ENCODE measurements at regions not wholly inside any gene's neighbourhood (a gene's known extent, or its start where the extent isn't known, plus 50 kb on each side); places are given as distances from the start of the nearest gene placed in this dataset.

DNA sequence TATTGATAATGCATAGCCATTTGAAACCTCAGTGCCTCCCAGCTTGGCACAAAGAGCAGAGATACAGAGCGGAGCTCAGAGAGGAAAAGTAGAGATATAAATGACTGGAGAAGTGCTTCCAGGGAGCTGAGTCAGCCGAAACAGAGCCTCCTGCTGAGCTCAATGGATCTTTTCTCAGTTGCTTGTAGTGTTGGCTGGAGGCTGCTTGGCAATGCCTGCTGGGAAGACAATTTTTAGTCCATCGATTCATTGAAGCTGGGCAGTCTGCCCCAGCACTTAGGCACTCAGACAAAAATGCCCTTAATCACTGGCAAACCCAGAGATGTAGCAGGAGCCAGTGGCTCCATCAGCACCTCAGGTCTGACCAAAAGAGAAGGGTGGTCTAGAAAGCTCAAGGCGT is 81.3 kb upstream of the SETBP1 start:
- no peaks in the 10 kb centered on the region for H3K36me3 ChIP-seq (ENCODE audit: control insufficient read depth in 1 of 2, insufficient read depth in 2 of 2, low read length in 1 of 2)
- peak; percentile 65 to 79 for DNase-seq
- 4 to 7% methylated on average over 4 of the region's 4 CpGs for WGBS, 2 donors
- intact Hi-C loops (cut with DNase I), result loop anchor here (5.0 to 10.0 kb wide), 4 partner anchors 62 to 655 kb away; no protein-coding TSS in a partner anchor
- no peak overlapping the region for H3K4me3 ChIP-seq (ENCODE audit: low read length in 2 of 2)
- no peaks in the 10 kb centered on the region for H3K9me3 ChIP-seq (ENCODE audit: control insufficient read depth, low read length)
- ATAC-seq (ENCODE audit: low FRiP score), result peak; percentile 85
- H3K4me1 ChIP-seq (ENCODE audit: control insufficient read depth in 1 of 2, insufficient read depth in 2 of 2, low read length in 2 of 2), result peaks cover 0 to 4% of the 10 kb centered on the region in 2 donors
- H3K27me3 ChIP-seq (ENCODE audit: control insufficient read depth in 1 of 2, insufficient read depth in 2 of 2, low read length in 1 of 2), result no peaks in the 10 kb centered on the region
- H3K27ac ChIP-seq (ENCODE audit: low read depth in 1 of 2, low read length in 2 of 2), result peak overlapping the region; percentile 44 to 83

- no peak for DNase-seq
- intact Hi-C loops (cut with DNase I), result no loop called here
- Histone ChIP-seq H3K4me1 (ENCODE audit: control insufficient read depth in 1 of 2, insufficient read depth in 2 of 2, low read length in 2 of 2) (peaks cover 0 to 4% of the 10 kb centered on the region in 2 donors), H3K36me3 (ENCODE audit: control insufficient read depth in 1 of 2, insufficient read depth in 2 of 2, low read length in 1 of 2) (no peaks in the 10 kb centered on the region), H3K9me3 (ENCODE audit: control insufficient read depth, low read length) (no peaks in the 10 kb centered on the region), H3K27me3 (ENCODE audit: control insufficient read depth in 1 of 2, insufficient read depth in 2 of 2, low read length in 1 of 2) (no peaks in the 10 kb centered on the region), H3K27ac (ENCODE audit: low read depth in 1 of 2, low read length in 2 of 2) (no peak overlapping the region), H3K4me3 (ENCODE audit: low read length in 2 of 2) (no peak overlapping the region)
- no peak for ATAC-seq (ENCODE audit: low FRiP score)
Measured at GRCh38 chr18:44601447-44601846, 79.2 kb upstream of the SETBP1 start.

GRCh38 chr18:44602380-44602779 is 78.3 kb upstream of the SETBP1 start:
- intact Hi-C loops (cut with DNase I), result no loop called here
- 77 to 96% methylated on average over 2 of the region's 2 CpGs for WGBS, 2 donors
- no peak overlapping the region for H3K27ac ChIP-seq (ENCODE audit: low read depth in 1 of 2, low read length in 2 of 2)
- no peaks in the 10 kb centered on the region for H3K9me3 ChIP-seq (ENCODE audit: control insufficient read depth, low read length)
- H3K4me3 ChIP-seq (ENCODE audit: low read length in 2 of 2), result no peak overlapping the region
- no peaks in the 10 kb centered on the region for H3K27me3 ChIP-seq (ENCODE audit: control insufficient read depth in 1 of 2, insufficient read depth in 2 of 2, low read length in 1 of 2)
- DNase-seq (no peak), ATAC-seq (ENCODE audit: low FRiP score) (no peak)
- H3K36me3 ChIP-seq (ENCODE audit: control insufficient read depth in 1 of 2, insufficient read depth in 2 of 2, low read length in 1 of 2), result no peaks in the 10 kb centered on the region
- peaks cover 0 to 4% of the 10 kb centered on the region in 2 donors for H3K4me1 ChIP-seq (ENCODE audit: control insufficient read depth in 1 of 2, insufficient read depth in 2 of 2, low read length in 2 of 2)

GRCh38 chr18:44602845-44603244 is 77.8 kb upstream of the SETBP1 start:
- DNase-seq (no peak), ATAC-seq (ENCODE audit: low FRiP score) (no peak)
- WGBS, 2 donors, result 90 to 96% methylated on average over 1 of the region's 1 CpG
- Histone ChIP-seq H3K4me3 (ENCODE audit: low read length in 2 of 2) (no peak overlapping the region), H3K36me3 (ENCODE audit: control insufficient read depth in 1 of 2, insufficient read depth in 2 of 2, low read length in 1 of 2) (no peaks in the 10 kb centered on the region), H3K27ac (ENCODE audit: low read depth in 1 of 2, low read length in 2 of 2) (no peak overlapping the region), H3K27me3 (ENCODE audit: control insufficient read depth in 1 of 2, insufficient read depth in 2 of 2, low read length in 1 of 2) (no peaks in the 10 kb centered on the region), H3K9me3 (ENCODE audit: control insufficient read depth, low read length) (no peaks in the 10 kb centered on the region), H3K4me1 (ENCODE audit: control insufficient read depth in 1 of 2, insufficient read depth in 2 of 2, low read length in 2 of 2) (peaks cover 0 to 1% of the 10 kb centered on the region in 2 donors)
- intact Hi-C loops (cut with DNase I), result no loop called here

DNA sequence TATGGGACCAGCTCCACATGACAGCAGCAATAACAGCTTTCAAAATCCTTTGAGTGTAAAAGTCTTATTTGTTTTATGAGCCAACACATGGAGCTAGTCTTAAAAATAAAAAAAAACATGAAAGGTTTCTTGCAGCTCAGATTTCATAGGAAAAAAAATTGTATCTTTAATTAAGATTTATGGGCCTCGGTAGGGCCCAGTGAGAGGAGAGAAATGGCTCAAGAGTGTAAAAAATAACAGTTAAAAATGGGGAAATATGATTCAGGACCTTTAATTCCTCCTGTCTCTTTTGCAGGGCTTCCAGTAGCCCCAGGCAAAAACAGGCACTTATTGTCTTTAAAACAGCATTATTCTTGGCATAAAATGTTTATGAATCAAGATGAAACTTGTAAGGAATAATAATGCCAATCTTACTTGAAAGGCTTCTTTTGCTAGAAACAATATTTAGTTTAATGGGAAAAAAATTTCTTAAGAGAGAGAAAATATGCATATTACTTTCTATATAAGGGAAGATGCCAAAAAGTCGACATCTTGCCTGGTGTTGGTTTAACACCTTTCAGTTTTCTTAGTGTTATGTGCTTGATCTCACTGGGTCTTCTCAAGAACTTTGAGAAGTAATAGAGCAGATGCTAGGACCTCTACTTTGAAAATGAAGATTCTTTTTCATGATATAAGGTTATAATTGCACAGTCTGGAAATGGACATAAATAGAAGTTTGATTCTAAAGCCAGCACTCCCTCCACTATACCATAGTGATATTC is 71.3 kb upstream of the SETBP1 start:
- no peak overlapping the region for H3K4me3 ChIP-seq (ENCODE audit: low read length in 2 of 2)
- no peak overlapping the region for H3K27ac ChIP-seq (ENCODE audit: low read depth in 1 of 2, low read length in 2 of 2)
- no peaks in the 10 kb centered on the region for H3K27me3 ChIP-seq (ENCODE audit: control insufficient read depth in 1 of 2, insufficient read depth in 2 of 2, low read length in 1 of 2)
- intact Hi-C loops (cut with DNase I), result no loop called here
- no peaks in the 10 kb centered on the region for H3K9me3 ChIP-seq (ENCODE audit: control insufficient read depth, low read length)
- DNase-seq, result no peak
- no peaks in the 10 kb centered on the region for H3K36me3 ChIP-seq (ENCODE audit: control insufficient read depth in 1 of 2, insufficient read depth in 2 of 2, low read length in 1 of 2)
- no peak for ATAC-seq (ENCODE audit: low FRiP score)
- 35 to 45% methylated on average over 2 of the region's 2 CpGs for WGBS, 2 donors
- no peaks in the 10 kb centered on the region for H3K4me1 ChIP-seq (ENCODE audit: control insufficient read depth in 1 of 2, insufficient read depth in 2 of 2, low read length in 2 of 2)

DNA sequence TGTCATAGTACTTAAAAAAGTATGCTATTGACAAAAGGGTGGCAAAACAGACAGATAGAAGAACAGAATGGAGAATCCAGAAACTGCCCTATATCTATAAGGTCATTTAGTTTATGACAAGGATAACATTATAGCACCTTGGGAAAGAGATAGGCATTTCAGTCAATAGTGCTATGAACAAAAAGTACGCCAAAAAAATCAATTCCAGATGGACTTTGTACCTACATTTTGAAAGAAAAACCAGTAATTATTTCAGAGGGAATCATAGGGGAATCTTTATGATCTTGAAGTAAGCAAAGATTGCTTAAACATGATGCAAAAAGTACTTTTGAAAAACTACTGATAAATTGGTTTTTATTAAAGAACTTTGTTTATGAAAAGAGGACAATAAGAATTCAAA is 59.9 kb upstream of the SETBP1 start:
- whole genome bisulfite sequencing, 2 donors, result 70 to 82% methylated on average over 1 of the region's 1 CpG
- intact Hi-C loops (cut with DNase I), result no loop called here
- Histone ChIP-seq H3K36me3 (ENCODE audit: control insufficient read depth in 1 of 2, insufficient read depth in 2 of 2, low read length in 1 of 2) (no peaks in the 10 kb centered on the region), H3K4me1 (ENCODE audit: control insufficient read depth in 1 of 2, insufficient read depth in 2 of 2, low read length in 2 of 2) (no peaks in the 10 kb centered on the region), H3K27me3 (ENCODE audit: control insufficient read depth in 1 of 2, insufficient read depth in 2 of 2, low read length in 1 of 2) (no peaks in the 10 kb centered on the region), H3K4me3 (ENCODE audit: low read length in 2 of 2) (no peak overlapping the region), H3K27ac (ENCODE audit: low read depth in 1 of 2, low read length in 2 of 2) (no peak overlapping the region), H3K9me3 (ENCODE audit: control insufficient read depth, low read length) (no peaks in the 10 kb centered on the region)
- ATAC-seq (ENCODE audit: low FRiP score) (no peak), DNase-seq (no peak)

DNA sequence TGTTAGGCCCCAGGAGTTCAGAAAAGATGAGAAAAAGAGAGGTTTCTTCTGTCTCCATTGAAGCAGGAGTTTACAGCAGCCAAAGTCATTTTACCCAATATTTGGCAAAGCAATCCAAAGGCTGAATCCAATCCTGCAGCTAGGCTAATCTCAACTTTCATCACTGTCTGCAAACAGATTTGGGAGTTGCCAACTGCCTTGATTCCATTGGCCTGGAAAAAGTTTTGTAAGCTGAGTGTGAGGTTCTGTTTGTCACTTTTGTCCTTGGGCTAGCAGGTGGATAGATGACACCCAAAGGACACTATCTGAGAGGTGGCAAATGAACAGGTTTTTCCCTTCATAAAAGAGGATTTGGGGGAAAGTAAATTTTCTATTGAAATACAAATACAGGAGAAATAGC is 56.6 kb upstream of the SETBP1 start:
- Histone ChIP-seq H3K4me3 (ENCODE audit: low read length in 2 of 2) (no peak overlapping the region), H3K27me3 (ENCODE audit: control insufficient read depth in 1 of 2, insufficient read depth in 2 of 2, low read length in 1 of 2) (no peaks in the 10 kb centered on the region)
- ATAC-seq (ENCODE audit: low FRiP score), result no peak

DNA sequence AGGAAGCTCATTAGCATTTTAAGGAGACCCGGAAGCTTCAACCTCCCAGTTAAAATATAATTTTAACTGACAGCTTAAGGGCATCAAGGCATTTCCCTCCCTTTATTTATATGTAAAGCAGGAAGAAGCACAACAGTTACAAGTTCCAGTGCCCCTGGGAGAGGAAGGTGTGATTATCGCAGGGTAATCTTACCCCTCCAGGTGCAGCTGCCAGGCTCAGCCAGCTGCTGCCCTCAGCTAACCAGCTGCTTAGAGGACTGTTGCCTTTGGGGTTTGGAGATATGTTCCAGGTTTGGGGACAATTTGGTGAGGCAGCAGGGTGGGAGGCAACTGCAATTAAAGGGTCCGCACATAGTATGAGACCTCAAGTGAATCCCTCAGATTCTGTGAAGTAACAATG is 55.3 kb upstream of the SETBP1 start:
- H3K27ac ChIP-seq (ENCODE audit: low read depth in 1 of 2, low read length in 2 of 2), result no peak overlapping the region
- H3K4me3 ChIP-seq (ENCODE audit: low read length in 2 of 2), result no peak overlapping the region
- ATAC-seq (ENCODE audit: low FRiP score) (no peak), DNase-seq (no peak)
- H3K4me1 ChIP-seq (ENCODE audit: control insufficient read depth in 1 of 2, insufficient read depth in 2 of 2, low read length in 2 of 2), result no peaks in the 10 kb centered on the region
- 91 to 93% methylated on average over 3 of the region's 3 CpGs for WGBS, 2 donors
- H3K27me3 ChIP-seq (ENCODE audit: control insufficient read depth in 1 of 2, insufficient read depth in 2 of 2, low read length in 1 of 2), result no peaks in the 10 kb centered on the region
- no peaks in the 10 kb centered on the region for H3K9me3 ChIP-seq (ENCODE audit: control insufficient read depth, low read length)
- H3K36me3 ChIP-seq (ENCODE audit: control insufficient read depth in 1 of 2, insufficient read depth in 2 of 2, low read length in 1 of 2), result no peaks in the 10 kb centered on the region
- intact Hi-C loops (cut with DNase I), result no loop called here

More for the DNA sequence above, 56.6 kb upstream of the SETBP1 start:
- Histone ChIP-seq H3K4me1 (ENCODE audit: control insufficient read depth in 1 of 2, insufficient read depth in 2 of 2, low read length in 2 of 2) (no peaks in the 10 kb centered on the region), H3K27ac (ENCODE audit: low read depth in 1 of 2, low read length in 2 of 2) (no peak overlapping the region), H3K9me3 (ENCODE audit: control insufficient read depth, low read length) (no peaks in the 10 kb centered on the region), H3K36me3 (ENCODE audit: control insufficient read depth in 1 of 2, insufficient read depth in 2 of 2, low read length in 1 of 2) (no peaks in the 10 kb centered on the region)
- no peak for DNase-seq
- intact Hi-C loops (cut with DNase I), result no loop called here

- ATAC-seq (ENCODE audit: low FRiP score), result no peak
- WGBS, 2 donors, result 96 to 100% methylated on average over 1 of the region's 1 CpG
Measured at GRCh38 chr18:44626236-44626635, 54.5 kb upstream of the SETBP1 start.

More at GRCh38 chr18:44626236-44626635, 54.5 kb upstream of the SETBP1 start:
- H3K36me3 ChIP-seq (ENCODE audit: control insufficient read depth in 1 of 2, insufficient read depth in 2 of 2, low read length in 1 of 2), result no peaks in the 10 kb centered on the region
- no peaks in the 10 kb centered on the region for H3K27me3 ChIP-seq (ENCODE audit: control insufficient read depth in 1 of 2, insufficient read depth in 2 of 2, low read length in 1 of 2)
- intact Hi-C loops (cut with DNase I), result no loop called here
- H3K4me1 ChIP-seq (ENCODE audit: control insufficient read depth in 1 of 2, insufficient read depth in 2 of 2, low read length in 2 of 2), result no peaks in the 10 kb centered on the region
- H3K9me3 ChIP-seq (ENCODE audit: control insufficient read depth, low read length), result no peaks in the 10 kb centered on the region
- no peak overlapping the region for H3K4me3 ChIP-seq (ENCODE audit: low read length in 2 of 2)
- no peak overlapping the region for H3K27ac ChIP-seq (ENCODE audit: low read depth in 1 of 2, low read length in 2 of 2)
- DNase-seq, result no peak

Measured in aorta (tissue), 5 donors.